Osteocyte (in vitro differentiated cells): ENCODE measurements at regions not wholly inside any gene's neighbourhood (a gene's known extent, or its start where the extent isn't known, plus 50 kb on each side); places are given as distances from the start of the nearest gene placed in this dataset.

Source experiments
- DNase-seq: peaks from one replicate; pipeline ENCODE4 v3.0.0; 2021; ENCODE audit warnings: mixed read lengths; ENCODE audit not compliant: unreplicated experiment; ENCODE audit errors: extremely low spot score
- H3K27ac Mint-ChIP-seq: one replicate; pipeline ENCODE4 v1.8.0; 2021; ENCODE audit warnings: mild to moderate bottlenecking, mixed read lengths; ENCODE audit not compliant: unreplicated experiment
- H3K27me3 Mint-ChIP-seq: one replicate; pipeline ENCODE4 v1.8.0; 2021; ENCODE audit warnings: mixed read lengths; ENCODE audit not compliant: unreplicated experiment
- H3K36me3 Mint-ChIP-seq: one replicate; pipeline ENCODE4 v1.8.0; 2021; ENCODE audit warnings: mixed read lengths; ENCODE audit not compliant: unreplicated experiment
- H3K4me1 Mint-ChIP-seq: one replicate; pipeline ENCODE4 v1.8.0; 2021; ENCODE audit warnings: mixed read lengths; ENCODE audit not compliant: unreplicated experiment
- H3K4me3 Mint-ChIP-seq: one replicate; pipeline ENCODE4 v1.8.0; 2021; ENCODE audit warnings: mild to moderate bottlenecking, moderate library complexity, mixed read lengths; ENCODE audit not compliant: unreplicated experiment
- H3K9me3 Mint-ChIP-seq: one replicate; pipeline ENCODE4 v1.8.0; 2021; ENCODE audit warnings: mixed read lengths; ENCODE audit not compliant: unreplicated experiment
- CTCF ChIP-seq: fragments of 200-600 bp; sonication (generic); IDR thresholded peaks from 2 replicates; pipeline ENCODE4 v1.5.0; 2021; ENCODE audit warnings: antibody characterized with exemption, mild to moderate bottlenecking, moderate library complexity

GRCh38 chr5:71978216-71978615, 129.1 kb upstream of the MAP1B start:
- Mint-ChIP-seq H3K4me1 (no peaks in the 10 kb centered on the region), H3K36me3 (peaks cover 3% of the 10 kb centered on the region), H3K4me3 (no peak overlapping the region), H3K27ac (no peak overlapping the region), H3K9me3 (peaks cover 25% of the 10 kb centered on the region), H3K27me3 (peaks cover 35% of the 10 kb centered on the region)
- no peak for DNase-seq
- TF ChIP-seq CTCF = no peak

GRCh38 chr5:71982717-71983395, 124.4 kb upstream of the MAP1B start:
- no peak for TF ChIP-seq CTCF
- Mint-ChIP-seq H3K4me1 (no peaks in the 10 kb centered on the region), H3K9me3 (peaks cover 26% of the 10 kb centered on the region), H3K4me3 (no peak overlapping the region), H3K27ac (no peak overlapping the region), H3K27me3 (peaks cover 16% of the 10 kb centered on the region), H3K36me3 (peaks cover 3% of the 10 kb centered on the region)
- DNase-seq = no peak

- Mint-ChIP-seq H3K4me1 (no peaks in the 10 kb centered on the region), H3K9me3 (peaks cover 22% of the 10 kb centered on the region), H3K27ac (no peak overlapping the region), H3K4me3 (no peak overlapping the region), H3K36me3 (peaks cover 3% of the 10 kb centered on the region), H3K27me3 (peaks cover 7% of the 10 kb centered on the region)
- DNase-seq = no peak
- TF ChIP-seq CTCF = no peak
These were observed 121.2 kb upstream of the MAP1B start for GRCh38 chr5:71986101-71986500.

GRCh38 chr5:71988808-71989207, 118.5 kb upstream of the MAP1B start:
- no peak for TF ChIP-seq CTCF
- Mint-ChIP-seq H3K4me1 (no peaks in the 10 kb centered on the region), H3K9me3 (no peaks in the 10 kb centered on the region), H3K36me3 (no peaks in the 10 kb centered on the region), H3K27me3 (peaks cover 28% of the 10 kb centered on the region), H3K27ac (no peak overlapping the region), H3K4me3 (no peak overlapping the region)
- DNase-seq = no peak

GRCh38 chr5:71993600-71993999, 113.7 kb upstream of the MAP1B start:
- H3K9me3 Mint-ChIP-seq = no peaks in the 10 kb centered on the region
- H3K4me3 Mint-ChIP-seq = no peak overlapping the region
- H3K36me3 Mint-ChIP-seq = no peaks in the 10 kb centered on the region
- H3K27me3 Mint-ChIP-seq = peaks cover 40% of the 10 kb centered on the region
- no peak for TF ChIP-seq CTCF
- H3K4me1 Mint-ChIP-seq = no peaks in the 10 kb centered on the region
- no peak for DNase-seq
- no peak overlapping the region for H3K27ac Mint-ChIP-seq
